Endothelial cell (in vitro differentiated cells): ENCODE measurements at regions not wholly inside any gene's neighbourhood (a gene's known extent, or its start where the extent isn't known, plus 50 kb on each side); places are given as distances from the start of the nearest gene placed in this dataset.
"Not testable (repeated sequence)": the region's sequence is repeated elsewhere in the genome, so short reads cannot be mapped to it uniquely, and the experiment has no call there.

Experiments
- DNase-seq: peaks from one replicate; pipeline ENCODE4 v3.0.0; 2021; ENCODE audit warnings: low spot score
- H3K27ac Mint-ChIP-seq: one replicate; pipeline ENCODE4 v1.8.0; 2021; ENCODE audit warnings: mixed read lengths, inconsistent platforms; ENCODE audit not compliant: unreplicated experiment
- H3K27me3 Mint-ChIP-seq: one replicate; pipeline ENCODE4 v1.8.0; 2021; ENCODE audit warnings: mild to moderate bottlenecking, moderate library complexity, mixed read lengths, inconsistent platforms; ENCODE audit not compliant: unreplicated experiment
- H3K36me3 Mint-ChIP-seq: one replicate; pipeline ENCODE4 v1.8.0; 2021; ENCODE audit warnings: mild to moderate bottlenecking, low read depth, mixed read lengths, inconsistent platforms; ENCODE audit not compliant: unreplicated experiment
- H3K4me1 Mint-ChIP-seq: one replicate; pipeline ENCODE4 v1.8.0; 2021; ENCODE audit warnings: mild to moderate bottlenecking, mixed read lengths, inconsistent platforms; ENCODE audit not compliant: unreplicated experiment
- H3K4me3 Mint-ChIP-seq: one replicate; pipeline ENCODE4 v1.8.0; 2021; ENCODE audit warnings: mild to moderate bottlenecking, mixed read lengths, inconsistent platforms; ENCODE audit not compliant: unreplicated experiment
- H3K9me3 Mint-ChIP-seq: one replicate; pipeline ENCODE4 v1.8.0; 2021; ENCODE audit warnings: mixed read lengths, inconsistent platforms; ENCODE audit not compliant: unreplicated experiment
- CTCF ChIP-seq: fragments of 200-600 bp; sonication (generic); IDR thresholded peaks from one replicate; pipeline ENCODE4 v1.5.0; 2021; ENCODE audit warnings: antibody characterized with exemption; ENCODE audit not compliant: unreplicated experiment

GRCh38 chr2:116810071-116810470 is 1004.4 kb upstream of the DDX18 start:
- H3K36me3 Mint-ChIP-seq: no peaks in the 10 kb centered on the region
- TF ChIP-seq CTCF: no peak
- no peaks in the 10 kb centered on the region for H3K27me3 Mint-ChIP-seq
- no peaks in the 10 kb centered on the region for H3K9me3 Mint-ChIP-seq
- DNase-seq: no peak
- no peak overlapping the region for H3K27ac Mint-ChIP-seq
- H3K4me1 Mint-ChIP-seq: no peaks in the 10 kb centered on the region
- no peak overlapping the region for H3K4me3 Mint-ChIP-seq

- no peak for TF ChIP-seq CTCF
- Mint-ChIP-seq H3K4me3 (no peak overlapping the region), H3K9me3 (no peaks in the 10 kb centered on the region), H3K36me3 (no peaks in the 10 kb centered on the region), H3K27me3 (no peaks in the 10 kb centered on the region), H3K4me1 (no peaks in the 10 kb centered on the region), H3K27ac (no peak overlapping the region)
- DNase-seq: no peak
Measured at GRCh38 chr2:116810645-116811044, 1003.8 kb upstream of the DDX18 start.

- Mint-ChIP-seq H3K36me3 (no peaks in the 10 kb centered on the region), H3K9me3 (no peaks in the 10 kb centered on the region), H3K4me1 (no peaks in the 10 kb centered on the region), H3K27me3 (no peaks in the 10 kb centered on the region), H3K4me3 (no peak overlapping the region), H3K27ac (no peak overlapping the region)
- DNase-seq: no peak
- TF ChIP-seq CTCF: peak; percentile 61
Measured at GRCh38 chr2:116819355-116819754, 995.1 kb upstream of the DDX18 start.

- no peaks in the 10 kb centered on the region for H3K4me1 Mint-ChIP-seq
- no peak overlapping the region for H3K27ac Mint-ChIP-seq
- no peak for DNase-seq
- no peaks in the 10 kb centered on the region for H3K36me3 Mint-ChIP-seq
- no peaks in the 10 kb centered on the region for H3K27me3 Mint-ChIP-seq
- no peak for TF ChIP-seq CTCF
- H3K9me3 Mint-ChIP-seq: no peaks in the 10 kb centered on the region
- H3K4me3 Mint-ChIP-seq: no peak overlapping the region
Measured at GRCh38 chr2:116820986-116821385, 993.5 kb upstream of the DDX18 start.

- DNase-seq, H3K9me3 Mint-ChIP-seq, H3K27me3 Mint-ChIP-seq, H3K27ac Mint-ChIP-seq, H3K36me3 Mint-ChIP-seq, H3K4me1 Mint-ChIP-seq, H3K4me3 Mint-ChIP-seq: not testable (repeated sequence)
Measured at GRCh38 chr2:116829543-116829942, 984.9 kb upstream of the DDX18 start.

GRCh38 chr2:116832148-116832547 is 982.3 kb upstream of the DDX18 start:
- no peak for DNase-seq
- no peaks in the 10 kb centered on the region for H3K27me3 Mint-ChIP-seq
- no peak for TF ChIP-seq CTCF
- no peaks in the 10 kb centered on the region for H3K4me1 Mint-ChIP-seq
- no peak overlapping the region for H3K4me3 Mint-ChIP-seq
- H3K27ac Mint-ChIP-seq: no peak overlapping the region
- H3K36me3 Mint-ChIP-seq: no peaks in the 10 kb centered on the region
- no peaks in the 10 kb centered on the region for H3K9me3 Mint-ChIP-seq
